CD4-positive, alpha-beta T cell treated with Interleukin-15 for 1 hour (primary cell): ENCODE measurements at regions not wholly inside any gene's neighbourhood (a gene's known extent, or its start where the extent isn't known, plus 50 kb on each side); places are given as distances from the start of the nearest gene placed in this dataset.

Experiments
- DNase-seq: peaks from one replicate; pipeline ENCODE4 v3.0.0-alpha.2; 2020

GRCh38 chr2:186919296-186919695, 70.3 kb upstream of the ZSWIM2 start:
- no peak for DNase-seq

GRCh38 chr2:186918495-186918894, 69.5 kb upstream of the ZSWIM2 start:
- no peak for DNase-seq

DNA sequence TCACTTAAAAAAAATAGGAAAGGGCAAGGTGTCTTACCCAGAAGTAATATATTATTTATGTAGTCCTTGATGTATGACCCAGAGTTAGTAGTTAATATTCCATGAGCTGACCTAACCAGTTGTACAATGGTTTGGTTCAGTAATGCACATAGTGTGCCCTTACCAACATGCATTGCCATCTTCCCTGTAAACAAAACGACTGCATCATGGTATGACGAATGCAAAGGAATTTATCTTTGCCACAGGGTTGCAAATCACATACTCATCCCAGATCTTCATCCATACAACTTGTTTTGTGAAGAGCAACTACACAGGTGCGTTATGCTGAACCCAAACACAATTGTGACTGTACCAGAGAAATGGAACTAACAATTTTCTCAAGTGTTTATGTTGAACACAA, 68.9 kb upstream of the ZSWIM2 start:
- DNase-seq, result no peak

GRCh38 chr2:186913870-186914269, 64.9 kb upstream of the ZSWIM2 start:
- no peak for DNase-seq

GRCh38 chr2:186912979-186913378, 64.0 kb upstream of the ZSWIM2 start:
- no peak for DNase-seq

DNA sequence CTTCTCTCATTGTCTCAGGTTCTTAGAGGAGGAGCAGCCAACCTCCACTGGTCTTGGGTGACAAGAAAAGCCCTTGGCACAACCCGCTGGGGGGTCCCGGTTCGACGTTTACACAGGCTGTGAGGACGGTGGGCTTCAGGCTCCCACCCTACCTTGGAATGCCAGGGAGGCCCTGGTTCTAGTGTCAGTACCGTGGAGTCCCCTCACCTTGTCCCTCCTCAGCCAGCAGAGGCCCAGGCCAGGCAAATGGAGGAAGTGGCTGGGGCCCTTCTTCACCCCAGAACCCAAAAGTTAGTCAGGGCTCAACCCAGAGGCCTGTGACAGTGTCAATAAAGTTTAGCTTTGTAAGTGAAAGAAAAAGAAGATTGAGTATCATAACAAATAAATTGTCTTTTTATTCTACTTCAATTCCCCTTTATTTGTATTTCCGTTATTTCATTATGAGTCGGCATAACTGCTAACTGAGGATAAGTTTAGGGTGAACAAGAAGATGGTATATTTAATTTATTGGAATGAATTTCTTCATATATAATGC, 62.6 kb upstream of the ZSWIM2 start:
- no peak for DNase-seq

DNA sequence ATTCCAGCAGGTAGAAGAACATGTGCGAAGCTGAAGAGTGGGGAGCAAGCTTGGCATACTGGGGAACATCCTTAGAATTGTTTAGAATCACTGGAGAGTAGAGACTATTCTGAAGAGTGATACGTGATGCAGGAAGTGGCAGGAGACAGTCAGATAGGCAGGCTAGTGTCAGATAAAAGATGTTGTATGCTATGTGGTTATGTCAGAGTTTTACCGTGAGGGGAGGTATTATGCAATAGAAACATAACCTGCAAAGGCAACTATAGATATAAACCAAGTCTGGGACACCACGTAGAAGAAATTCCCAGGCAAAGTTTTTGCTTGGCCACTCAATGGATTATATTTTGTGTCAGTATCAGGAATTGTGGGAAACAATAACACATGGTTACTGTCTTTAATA, 62.0 kb upstream of the ZSWIM2 start:
- DNase-seq, result no peak

DNA sequence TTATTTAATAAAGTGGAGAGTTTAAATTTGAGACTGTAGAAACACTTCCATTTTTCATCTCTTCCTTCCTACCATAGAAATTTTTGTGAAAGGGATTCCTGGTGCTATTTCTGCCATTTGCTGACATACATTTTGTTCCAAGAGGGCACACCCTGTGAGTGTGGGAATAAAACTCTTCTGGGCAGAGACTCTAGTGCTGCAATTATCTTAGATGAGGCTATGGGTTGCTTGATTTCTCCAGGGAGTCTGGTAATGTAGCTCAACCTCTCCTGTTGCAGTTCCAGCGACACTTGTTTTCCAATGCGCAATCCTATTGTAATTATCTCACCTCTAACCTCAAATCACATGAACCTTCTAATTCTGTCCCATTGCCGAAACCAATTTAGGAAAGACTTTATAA, 60.1 kb upstream of the ZSWIM2 start:
- DNase-seq, result no peak

DNA sequence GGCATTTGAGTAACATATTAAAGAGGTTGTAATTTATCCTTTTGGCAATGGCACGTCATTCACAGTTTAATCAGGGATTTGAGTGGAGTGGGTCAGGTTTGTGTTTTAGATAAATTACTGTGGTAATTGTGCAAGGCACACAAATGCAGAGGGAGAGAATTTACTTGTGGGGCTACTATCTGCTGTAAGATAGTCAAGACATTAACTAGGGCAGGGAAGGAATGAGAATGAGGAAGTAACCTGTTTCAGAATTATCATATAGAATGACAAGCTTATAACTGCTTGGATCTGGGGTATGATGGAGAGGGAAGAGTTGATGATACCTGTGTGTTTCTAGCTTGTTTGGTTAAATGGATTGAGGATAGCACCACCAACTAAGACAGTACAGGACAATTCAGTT, 58.9 kb upstream of the ZSWIM2 start:
- no peak for DNase-seq

DNA sequence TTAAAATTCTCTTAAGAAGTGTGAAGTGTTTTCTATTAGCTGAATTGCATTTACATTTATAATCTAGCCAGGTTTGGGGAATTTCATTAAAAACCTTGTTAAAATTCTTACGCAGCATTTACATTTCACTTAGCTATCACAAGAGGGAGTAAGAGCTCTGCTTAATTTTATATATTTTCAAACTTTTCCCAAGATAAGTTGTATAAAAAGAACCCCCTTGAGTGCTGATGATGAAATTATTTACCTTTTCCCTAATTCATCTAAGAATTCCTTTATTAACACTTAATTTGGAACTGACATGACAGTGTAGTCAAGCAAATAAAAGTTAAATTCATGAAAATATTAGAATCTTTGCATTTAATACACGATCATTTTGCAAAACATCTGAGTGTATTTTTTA, 54.2 kb upstream of the ZSWIM2 start:
- no peak for DNase-seq
